Renal pelvis (tissue), 1 donor: ENCODE measurements at regions not wholly inside any gene's neighbourhood (a gene's known extent, or its start where the extent isn't known, plus 50 kb on each side); places are given as distances from the start of the nearest gene placed in this dataset.

Source experiments
- DNase-seq: peaks from one replicate; pipeline ENCODE4 v3.0.0-alpha.2; 2013

DNA sequence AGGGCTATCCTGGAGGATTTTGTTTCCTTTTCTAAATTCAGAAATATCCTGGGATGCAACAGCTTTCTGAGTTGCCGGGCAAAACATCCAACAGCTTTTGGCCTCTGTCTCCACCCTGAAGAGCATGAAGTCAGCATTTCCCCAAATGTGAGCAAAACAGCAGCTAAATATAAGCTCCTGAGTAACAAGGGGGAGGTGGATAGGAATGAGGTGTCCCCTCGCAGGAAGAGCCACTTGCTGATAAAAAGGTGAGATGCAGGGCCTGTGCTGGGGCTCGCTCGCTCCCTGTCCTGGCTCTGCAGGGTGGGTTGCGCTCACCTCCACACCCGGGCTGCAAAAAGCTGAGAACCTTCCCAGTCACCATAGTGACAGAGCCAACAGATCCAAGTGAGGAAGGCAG is 264.3 kb downstream of the ZEB1 start:
- DNase-seq = no peak

DNA sequence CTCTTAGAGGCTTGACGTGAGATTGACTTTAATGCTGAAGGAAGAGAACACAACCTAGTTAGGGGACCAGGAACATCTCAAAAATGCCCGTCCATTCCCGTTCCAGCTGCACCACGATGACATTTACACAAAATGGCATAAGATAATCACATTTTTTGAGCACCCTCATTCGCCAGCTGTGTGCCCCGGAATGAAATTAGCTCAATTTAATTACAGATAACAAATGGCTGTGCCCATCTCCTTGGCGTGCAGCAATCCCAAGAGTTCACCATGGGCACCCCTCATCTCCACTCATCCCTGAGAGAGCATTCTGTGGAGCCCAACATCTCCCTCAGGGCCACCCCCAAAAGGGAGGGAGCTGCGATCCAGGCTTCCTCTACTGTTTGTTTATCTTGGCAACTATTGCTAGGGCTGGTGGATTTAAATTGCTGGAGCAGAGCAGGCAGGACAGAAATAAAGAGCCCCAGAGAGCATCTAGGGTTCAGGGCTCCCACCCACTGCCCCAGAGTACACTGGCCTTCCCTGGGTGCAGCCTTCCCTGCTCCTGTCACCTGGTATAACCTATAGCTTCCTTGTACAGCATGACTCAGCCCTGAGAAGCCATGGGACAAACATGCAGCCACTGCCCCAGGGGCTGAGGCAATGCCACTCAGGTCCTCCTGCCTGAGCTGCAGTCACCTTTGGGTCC is 263.5 kb downstream of the ZEB1 start:
- peak; percentile 58 for DNase-seq

DNA sequence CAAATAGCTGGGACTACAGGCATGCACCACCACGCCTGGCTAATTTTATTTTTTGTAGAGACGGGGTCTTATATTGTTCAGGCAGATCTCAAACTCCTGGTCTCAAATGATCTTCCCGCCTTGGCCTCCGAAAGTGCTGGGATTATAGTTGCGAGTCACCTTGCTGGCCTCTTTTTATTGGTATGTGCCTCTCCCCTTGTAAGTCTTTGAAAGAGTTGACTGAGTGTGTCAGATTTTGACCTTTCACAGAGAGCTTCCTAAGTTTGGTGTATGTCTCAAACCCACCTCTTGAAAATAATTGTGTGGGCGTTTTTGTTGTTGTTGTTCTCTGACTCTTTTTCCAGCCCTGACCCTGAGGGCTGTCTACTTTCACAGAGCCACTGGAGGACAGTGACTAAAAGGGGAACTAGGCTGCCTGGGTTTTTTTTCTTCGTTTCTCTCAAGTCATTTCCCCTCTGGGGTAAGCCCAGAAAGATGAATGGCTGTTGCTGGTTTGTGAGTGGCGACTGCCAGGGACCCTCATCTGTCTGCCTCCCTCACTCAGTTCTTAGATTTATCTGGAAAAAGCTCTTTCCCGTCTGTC is 262.8 kb downstream of the ZEB1 start:
- no peak for DNase-seq

DNA sequence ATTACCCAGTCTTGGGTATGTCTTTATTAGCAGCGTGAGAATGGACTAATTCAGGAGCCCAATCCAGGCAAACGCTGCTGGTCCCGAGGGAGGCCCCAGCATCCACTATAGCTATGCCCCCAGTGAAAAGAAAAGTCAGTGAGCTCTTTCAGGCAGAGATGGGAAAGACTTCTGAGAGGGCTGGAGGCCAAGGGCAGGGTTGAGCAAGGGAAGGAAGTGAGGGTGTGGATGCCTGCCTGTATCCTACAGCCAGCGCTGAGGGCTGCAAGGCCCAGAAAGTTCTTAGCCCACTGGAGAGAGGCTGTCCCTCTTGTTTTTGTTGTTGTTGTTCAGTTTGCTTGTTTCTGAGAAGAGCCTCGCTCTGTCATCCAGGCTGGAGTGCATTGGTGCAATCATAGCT is 261.6 kb downstream of the ZEB1 start:
- DNase-seq = no peak
